Natural killer cell (primary cell): ENCODE measurements at regions not wholly inside any gene's neighbourhood (a gene's known extent, or its start where the extent isn't known, plus 50 kb on each side); places are given as distances from the start of the nearest gene placed in this dataset.

Experiments used
- ATAC-seq, 3 donors: fragments of 150-1000 bp in 2 of 3; fragments of 200-7000 bp in 1 of 3; cut with Tn5 transposase; 1 replicate in 1 of 3; 2 replicates in 2 of 3; pipeline ENCODE4 v1.10.0; 2021; ENCODE audit warnings: mild to moderate bottlenecking in 2 of 3, moderate library complexity in 2 of 3
- DNase-seq, 2 donors: peaks; one replicate each; pipeline versions ENCODE4 v3.0.0 to v3.0.0-alpha.2; 2013 to 2021; ENCODE audit warnings: mixed read lengths in 1 of 2
- H3K27ac ChIP-seq: one replicate; pipeline ENCODE4 v1.5.1; 2013; ENCODE audit warnings: mild to moderate bottlenecking, low read length
- H3K27me3 ChIP-seq: one replicate; pipeline ENCODE4 v1.6.1; 2013; ENCODE audit warnings: low read length; ENCODE audit not compliant: control insufficient read depth, insufficient read depth
- H3K36me3 ChIP-seq: one replicate; pipeline ENCODE4 v1.6.1; 2013; ENCODE audit warnings: low read length; ENCODE audit not compliant: control insufficient read depth, insufficient read depth
- H3K4me1 ChIP-seq: one replicate; pipeline ENCODE4 v1.6.1; 2013; ENCODE audit warnings: low read length; ENCODE audit not compliant: control insufficient read depth, insufficient read depth
- H3K4me3 ChIP-seq: one replicate; pipeline ENCODE4 v1.5.1; 2013; ENCODE audit warnings: low read length
- H3K9me3 ChIP-seq: one replicate; pipeline ENCODE4 v1.6.1; 2013; ENCODE audit warnings: low read length; ENCODE audit not compliant: control insufficient read depth, insufficient read depth
- H3K27ac Mint-ChIP-seq, 2 donors: one replicate each; pipeline ENCODE4 v1.8.0; 2022; ENCODE audit warnings: mild to moderate bottlenecking in 2 of 2, mixed read lengths in 2 of 2, moderate library complexity in 1 of 2
- H3K27me3 Mint-ChIP-seq, 2 donors: one replicate each; pipeline ENCODE4 v1.8.0; 2022; ENCODE audit warnings: low read depth in 2 of 2, mixed read lengths in 2 of 2
- H3K36me3 Mint-ChIP-seq: one replicate; pipeline ENCODE4 v1.8.0; 2022; ENCODE audit warnings: mixed read lengths
- H3K4me1 Mint-ChIP-seq, 2 donors: one replicate each; pipeline ENCODE4 v1.8.0; 2022; ENCODE audit warnings: mixed read lengths in 2 of 2
- H3K4me3 Mint-ChIP-seq: one replicate; pipeline ENCODE4 v1.8.0; 2022; ENCODE audit warnings: mild to moderate bottlenecking, moderate library complexity, mixed read lengths
- H3K9me3 Mint-ChIP-seq, 2 donors: one replicate each; pipeline ENCODE4 v1.8.0; 2022; ENCODE audit warnings: mixed read lengths in 2 of 2
- WGBS: methylation state at CpG from one replicate; pipeline ENCODE4 v1.1.7; 2013; ENCODE audit warnings: missing lambda C conversion rate; ENCODE audit not compliant: insufficient coverage; 5-methylcytosine and 5-hydroxymethylcytosine counted together
- intact Hi-C: fragments of 100-400 bp; cut with micrococcal nuclease; formaldehyde crosslinking; loops from one replicate; pipeline ENCODE4 v1.14.2; 2022
- TF ChIP-seq, protein P1 (sequence below): fragments of 200-600 bp; IDR thresholded peaks from one replicate; pipeline ENCODE4 v1.8.0; 2022; ENCODE audit warnings: antibody characterized with exemption

DNA sequence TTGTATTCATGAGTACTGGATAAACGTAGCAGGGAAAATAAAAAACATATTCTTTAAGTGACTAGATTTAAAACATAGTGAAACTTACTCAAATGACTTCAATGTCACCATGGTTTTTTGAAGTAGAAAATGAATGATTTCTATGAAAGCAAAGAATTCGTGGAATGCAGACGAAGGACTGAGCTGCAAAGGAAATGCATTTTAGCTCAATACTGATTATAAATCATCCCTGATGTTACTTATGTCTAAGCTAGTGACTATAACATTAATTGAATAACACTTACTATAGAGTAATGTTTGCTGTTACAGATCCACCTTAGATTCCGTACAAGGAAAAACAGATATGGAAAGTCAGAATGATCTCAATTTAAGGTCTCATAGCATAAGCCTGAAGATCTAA is 1257.7 kb upstream of the CDH2 start:
- Mint-ChIP-seq H3K9me3 (peaks cover 9 to 19% of the 10 kb centered on the region in 2 donors), H3K4me1 (no peaks in the 10 kb centered on the region), H3K36me3 (peaks cover 8% of the 10 kb centered on the region), H3K27me3 (no peaks in the 10 kb centered on the region), H3K27ac (no peak overlapping the region), H3K4me3 (no peak overlapping the region)
- TF ChIP-seq, protein P1, sequence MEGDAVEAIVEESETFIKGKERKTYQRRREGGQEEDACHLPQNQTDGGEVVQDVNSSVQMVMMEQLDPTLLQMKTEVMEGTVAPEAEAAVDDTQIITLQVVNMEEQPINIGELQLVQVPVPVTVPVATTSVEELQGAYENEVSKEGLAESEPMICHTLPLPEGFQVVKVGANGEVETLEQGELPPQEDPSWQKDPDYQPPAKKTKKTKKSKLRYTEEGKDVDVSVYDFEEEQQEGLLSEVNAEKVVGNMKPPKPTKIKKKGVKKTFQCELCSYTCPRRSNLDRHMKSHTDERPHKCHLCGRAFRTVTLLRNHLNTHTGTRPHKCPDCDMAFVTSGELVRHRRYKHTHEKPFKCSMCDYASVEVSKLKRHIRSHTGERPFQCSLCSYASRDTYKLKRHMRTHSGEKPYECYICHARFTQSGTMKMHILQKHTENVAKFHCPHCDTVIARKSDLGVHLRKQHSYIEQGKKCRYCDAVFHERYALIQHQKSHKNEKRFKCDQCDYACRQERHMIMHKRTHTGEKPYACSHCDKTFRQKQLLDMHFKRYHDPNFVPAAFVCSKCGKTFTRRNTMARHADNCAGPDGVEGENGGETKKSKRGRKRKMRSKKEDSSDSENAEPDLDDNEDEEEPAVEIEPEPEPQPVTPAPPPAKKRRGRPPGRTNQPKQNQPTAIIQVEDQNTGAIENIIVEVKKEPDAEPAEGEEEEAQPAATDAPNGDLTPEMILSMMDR: no peak
- H3K4me1 ChIP-seq: no peaks in the 10 kb centered on the region
- H3K27me3 ChIP-seq: no peaks in the 10 kb centered on the region
- DNase-seq (no peak), ATAC-seq (no peak)
- no peaks in the 10 kb centered on the region for H3K9me3 ChIP-seq
- intact Hi-C loops: no loop called here
- H3K4me3 ChIP-seq: no peak overlapping the region
- H3K27ac ChIP-seq: no peak overlapping the region
- 60% methylated on average over 1 of the region's 4 CpGs for WGBS
- H3K36me3 ChIP-seq: no peaks in the 10 kb centered on the region

DNA sequence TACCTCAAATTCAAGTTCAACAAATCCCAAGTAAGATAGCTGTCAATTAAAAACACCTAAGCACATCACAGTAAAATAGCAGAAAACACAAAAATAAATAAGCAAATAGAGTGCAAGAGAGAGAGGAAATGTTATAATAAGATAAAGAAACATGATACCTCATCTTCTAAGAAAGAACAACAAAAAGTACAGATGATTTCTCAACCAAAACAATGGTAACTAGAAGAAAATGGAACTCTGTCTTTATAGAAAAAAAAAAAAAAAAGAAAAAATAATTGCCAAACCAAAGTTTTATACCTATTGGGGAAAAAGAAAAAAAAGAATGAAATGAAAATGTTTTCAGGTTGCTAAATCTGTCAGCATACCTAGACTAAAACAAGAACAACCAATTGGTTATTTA is 1253.5 kb upstream of the CDH2 start:
- H3K4me3 Mint-ChIP-seq: no peak overlapping the region
- Histone ChIP-seq H3K27ac (no peak overlapping the region), H3K4me1 (no peaks in the 10 kb centered on the region), H3K36me3 (no peaks in the 10 kb centered on the region), H3K4me3 (no peak overlapping the region), H3K27me3 (no peaks in the 10 kb centered on the region), H3K9me3 (peaks cover 4% of the 10 kb centered on the region)
- TF ChIP-seq, protein P1: no peak
- H3K27ac Mint-ChIP-seq: no peak overlapping the region
- H3K36me3 Mint-ChIP-seq: peaks cover 8% of the 10 kb centered on the region
- no peak for ATAC-seq
- H3K9me3 Mint-ChIP-seq: peaks cover 15 to 18% of the 10 kb centered on the region in 2 donors
- no peaks in the 10 kb centered on the region for H3K4me1 Mint-ChIP-seq
- no peaks in the 10 kb centered on the region for H3K27me3 Mint-ChIP-seq
- no peak for DNase-seq
- intact Hi-C loops: no loop called here

DNA sequence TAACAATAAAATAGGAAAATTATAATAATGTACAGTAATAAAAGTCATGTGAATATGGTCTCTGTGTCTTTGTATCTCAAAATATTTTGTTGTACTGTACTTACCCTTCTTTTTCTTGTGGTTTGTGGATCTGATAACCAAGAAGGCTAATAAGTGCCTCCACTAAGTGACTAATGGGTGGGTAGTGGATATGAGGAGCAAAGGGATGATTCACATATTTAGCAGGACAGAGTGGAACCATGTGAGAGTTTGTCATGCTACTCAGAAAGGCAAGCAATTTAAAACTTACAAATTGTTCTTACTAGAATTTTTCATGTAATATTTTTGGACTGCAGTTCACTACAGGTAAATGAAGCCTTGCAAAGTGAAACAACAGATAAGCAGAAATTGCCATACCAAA is 1241.2 kb upstream of the CDH2 start:
- intact Hi-C loops: no loop called here
- H3K4me1 Mint-ChIP-seq: no peaks in the 10 kb centered on the region
- peaks cover 13% of the 10 kb centered on the region for H3K36me3 Mint-ChIP-seq
- H3K9me3 Mint-ChIP-seq: peaks cover 10 to 12% of the 10 kb centered on the region in 2 donors
- no peak for ATAC-seq
- H3K27ac Mint-ChIP-seq: no peak overlapping the region
- no peaks in the 10 kb centered on the region for H3K4me1 ChIP-seq
- no peaks in the 10 kb centered on the region for H3K27me3 Mint-ChIP-seq
- TF ChIP-seq, protein P1: no peak
- H3K9me3 ChIP-seq: peaks cover 2% of the 10 kb centered on the region
- H3K27me3 ChIP-seq: no peaks in the 10 kb centered on the region
- DNase-seq: no peak
- no peak overlapping the region for H3K27ac ChIP-seq
- no peak overlapping the region for H3K4me3 Mint-ChIP-seq
- H3K36me3 ChIP-seq: no peaks in the 10 kb centered on the region
- H3K4me3 ChIP-seq: no peak overlapping the region

DNA sequence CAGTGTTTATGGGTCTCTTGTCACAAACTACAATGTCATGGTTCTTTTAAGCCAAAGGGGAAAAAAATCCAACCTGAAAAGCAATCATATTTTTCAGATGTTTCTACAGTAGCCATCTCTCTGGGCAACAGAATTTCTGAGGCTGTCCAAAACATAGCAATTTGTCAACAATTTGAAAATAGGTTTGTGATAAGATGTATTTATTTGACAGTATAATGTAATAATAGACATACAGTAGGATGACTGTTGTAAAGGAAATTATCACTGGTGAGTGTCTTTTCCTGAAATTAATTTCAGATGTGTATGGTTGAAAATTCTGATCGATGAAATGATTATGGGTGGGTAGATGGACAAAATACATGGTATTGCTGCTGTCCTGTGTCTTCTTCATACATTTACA is 1230.1 kb upstream of the CDH2 start:
- H3K27me3 ChIP-seq: no peaks in the 10 kb centered on the region
- H3K27ac ChIP-seq: no peak overlapping the region
- H3K36me3 ChIP-seq: no peaks in the 10 kb centered on the region
- Mint-ChIP-seq H3K4me3 (no peak overlapping the region), H3K36me3 (no peaks in the 10 kb centered on the region), H3K27ac (no peak overlapping the region), H3K4me1 (no peaks in the 10 kb centered on the region), H3K9me3 (peaks cover 4 to 6% of the 10 kb centered on the region in 2 donors), H3K27me3 (no peaks in the 10 kb centered on the region)
- no peaks in the 10 kb centered on the region for H3K4me1 ChIP-seq
- no peaks in the 10 kb centered on the region for H3K9me3 ChIP-seq
- no peak for DNase-seq
- TF ChIP-seq, protein P1: no peak
- H3K4me3 ChIP-seq: no peak overlapping the region
- intact Hi-C loops: no loop called here
- 100% methylated on average over 1 of the region's 1 CpG for WGBS
- no peak for ATAC-seq
